GM19455 (cell line): ENCODE measurements at regions not wholly inside any gene's neighbourhood (a gene's known extent, or its start where the extent isn't known, plus 50 kb on each side); places are given as distances from the start of the nearest gene placed in this dataset.
"Not testable (repeated sequence)": the region's sequence is repeated elsewhere in the genome, so short reads cannot be mapped to it uniquely, and the experiment has no call there.

Experiments
- ATAC-seq: cut with Tn5 transposase; IDR thresholded peaks from one replicate; pipeline ENCODE4 v1.9.1; 2021; ENCODE audit not compliant: unreplicated experiment

DNA sequence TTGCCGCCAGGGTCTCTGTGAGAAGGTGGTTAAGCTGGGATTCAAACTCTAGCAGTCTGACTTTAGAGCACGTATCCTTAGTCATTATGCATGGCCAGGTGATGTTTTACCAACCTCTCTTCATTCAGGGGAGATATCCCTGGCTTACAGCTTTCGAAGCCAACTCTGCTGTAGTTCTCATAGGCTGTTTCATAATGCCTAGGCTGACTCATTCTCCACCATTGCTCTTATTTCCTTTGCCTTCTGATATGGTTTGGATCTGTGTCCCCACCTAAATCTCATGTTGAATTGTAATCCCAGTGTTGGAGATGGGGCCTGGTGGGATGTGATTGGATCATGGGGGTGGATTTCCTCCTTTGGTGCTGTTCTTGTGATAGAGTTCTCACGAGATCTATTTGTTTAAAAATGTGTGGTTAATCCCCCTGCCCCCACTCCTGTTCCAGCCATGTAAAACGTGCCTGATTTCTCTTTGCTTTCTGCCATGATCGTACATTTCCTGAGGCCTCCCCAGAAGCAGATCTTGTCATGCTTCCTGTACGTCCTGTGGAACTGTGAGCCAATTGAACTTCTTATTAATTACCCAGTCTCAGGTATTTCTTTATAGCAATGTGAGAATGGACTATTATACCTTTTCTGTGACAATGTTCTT is 94.6 kb upstream of the MAN1A1 start:
- ATAC-seq, result no peak

GRCh38 chr6:119442776-119443184 is 93.2 kb upstream of the MAN1A1 start:
- ATAC-seq, result peak; percentile 53

DNA sequence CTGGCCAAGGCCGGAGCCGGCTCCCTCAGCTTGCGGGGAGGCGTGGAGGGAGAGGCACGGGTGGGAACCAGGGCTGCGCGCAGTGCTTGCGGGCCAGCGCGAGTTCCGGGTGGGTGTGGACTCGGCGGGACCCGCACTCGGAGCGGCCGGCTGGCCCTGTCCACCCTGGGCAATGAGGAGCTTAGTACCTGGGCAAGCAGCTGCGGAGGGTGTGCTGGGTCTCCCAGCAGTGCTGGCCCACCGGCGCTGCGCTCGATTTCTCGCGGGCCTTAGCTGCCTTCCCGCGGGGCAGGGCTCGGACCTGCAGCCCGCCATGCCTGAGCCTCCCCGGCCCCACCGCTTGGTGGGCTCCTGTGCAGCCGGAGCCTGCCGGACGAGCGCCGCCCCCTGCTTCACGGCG is 91.4 kb upstream of the MAN1A1 start:
- ATAC-seq, result no peak

DNA sequence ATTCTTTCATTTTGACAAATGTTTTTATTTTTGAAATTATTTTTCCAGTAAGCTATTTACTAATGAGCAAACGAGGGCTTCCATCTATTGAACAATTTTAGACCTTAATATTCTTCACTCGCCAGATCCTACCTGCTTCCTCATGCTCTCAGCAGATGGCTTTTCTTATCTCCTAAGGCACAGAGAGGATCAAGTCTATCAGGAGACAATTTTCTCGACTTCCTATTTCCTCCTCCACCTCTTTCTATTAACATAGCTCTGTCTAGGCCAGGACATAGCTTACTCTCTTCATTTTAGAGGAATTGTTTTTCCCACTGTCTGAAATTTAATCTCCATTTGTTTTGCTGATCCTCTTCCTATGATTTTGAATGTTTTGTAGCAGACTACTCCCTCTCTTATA is 87.0 kb upstream of the MAN1A1 start:
- no peak for ATAC-seq

DNA sequence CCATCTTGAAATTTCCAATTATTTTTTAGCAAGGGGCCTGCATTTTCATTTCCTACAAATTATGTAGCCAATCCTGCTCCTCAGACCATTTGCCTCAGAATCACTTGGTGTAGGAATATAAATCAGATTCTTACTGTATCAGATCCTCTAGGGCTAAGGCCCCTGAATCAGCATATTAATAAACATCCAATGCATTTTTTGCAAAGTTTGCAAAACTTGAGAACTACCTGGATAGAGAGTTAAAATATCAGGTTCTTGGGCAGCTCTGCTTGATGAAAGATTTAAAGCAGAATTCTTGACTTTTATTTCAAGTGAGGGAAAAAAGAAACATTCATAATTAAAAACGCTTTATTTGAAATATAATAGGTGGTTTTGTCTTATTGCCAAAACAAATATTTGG is 82.2 kb upstream of the MAN1A1 start:
- no peak for ATAC-seq

GRCh38 chr6:119430805-119431204 is 81.2 kb upstream of the MAN1A1 start:
- no peak for ATAC-seq

GRCh38 chr6:119428633-119429032 is 79.1 kb upstream of the MAN1A1 start:
- no peak for ATAC-seq

GRCh38 chr6:119426619-119427018 is 77.1 kb upstream of the MAN1A1 start:
- no peak for ATAC-seq

GRCh38 chr6:119423996-119424395 is 74.4 kb upstream of the MAN1A1 start:
- ATAC-seq, result no peak

GRCh38 chr6:119418084-119418483 is 68.5 kb upstream of the MAN1A1 start:
- ATAC-seq, result not testable (repeated sequence)

GRCh38 chr6:119407156-119407555 is 57.6 kb upstream of the MAN1A1 start:
- ATAC-seq, result no peak

GRCh38 chr6:119405114-119405513 is 55.6 kb upstream of the MAN1A1 start:
- not testable (repeated sequence) for ATAC-seq
